Activated CD8-positive, alpha-beta memory T cell treated with anti-CD3 and anti-CD28 coated beads for 48 hours (primary cell): ENCODE measurements at regions not wholly inside any gene's neighbourhood (a gene's known extent, or its start where the extent isn't known, plus 50 kb on each side); places are given as distances from the start of the nearest gene placed in this dataset.
"Not testable (repeated sequence)": the region's sequence is repeated elsewhere in the genome, so short reads cannot be mapped to it uniquely, and the experiment has no call there.

Source experiments
- DNase-seq, 3 experiments: peaks; one replicate each; pipeline ENCODE4 v3.0.0-alpha.2; 2020; ENCODE audit warnings: low read depth in 2 of 3, low spot score in 2 of 3

DNA sequence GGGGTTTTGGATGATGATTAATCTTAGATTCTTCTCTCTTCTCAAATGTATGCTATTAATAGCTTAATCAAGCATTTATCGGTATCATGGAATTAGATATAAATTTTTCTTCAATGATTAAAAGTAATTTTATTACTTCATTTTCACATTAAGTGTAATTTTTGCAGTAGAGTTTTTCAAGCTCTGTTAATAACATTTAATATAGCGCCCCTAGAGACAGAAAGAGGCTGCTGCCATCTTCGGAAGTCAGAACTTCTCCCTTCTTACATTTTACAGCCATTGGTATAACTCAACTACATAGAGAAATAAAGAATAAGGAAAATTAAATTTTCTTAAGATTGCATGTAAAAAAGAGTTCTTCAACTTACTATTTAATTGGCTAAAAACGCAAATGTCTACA lies 540.3 kb downstream of the GABRG2 start:
- DNase-seq, result no peak

DNA sequence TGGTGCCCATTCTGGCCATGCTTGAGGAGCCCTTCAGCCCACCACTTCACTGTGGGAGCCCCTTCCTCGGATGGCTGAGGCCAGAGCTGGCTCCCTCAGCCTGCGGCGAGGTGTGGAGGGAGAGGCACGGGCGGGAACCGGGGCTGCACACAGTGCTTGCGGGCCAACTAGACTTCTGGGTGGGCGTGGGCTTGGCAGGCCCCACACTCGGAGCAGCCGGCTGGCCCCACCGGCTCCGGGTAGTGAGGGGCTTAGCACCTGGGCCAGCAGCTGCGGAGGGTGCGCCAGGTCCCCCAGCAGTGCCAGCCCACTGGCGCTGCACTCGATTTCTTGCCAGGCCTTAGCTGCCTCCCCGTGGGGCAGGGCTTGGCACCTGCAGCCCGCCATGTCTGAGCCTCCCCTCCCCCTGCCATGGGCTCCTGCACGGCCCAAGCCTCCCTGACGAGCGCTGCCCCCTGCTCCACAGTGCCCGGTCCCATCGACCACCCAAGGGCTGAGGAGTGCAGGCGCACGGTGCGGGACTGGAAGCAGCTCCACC lies 554.2 kb downstream of the GABRG2 start:
- not testable (repeated sequence) for DNase-seq

DNA sequence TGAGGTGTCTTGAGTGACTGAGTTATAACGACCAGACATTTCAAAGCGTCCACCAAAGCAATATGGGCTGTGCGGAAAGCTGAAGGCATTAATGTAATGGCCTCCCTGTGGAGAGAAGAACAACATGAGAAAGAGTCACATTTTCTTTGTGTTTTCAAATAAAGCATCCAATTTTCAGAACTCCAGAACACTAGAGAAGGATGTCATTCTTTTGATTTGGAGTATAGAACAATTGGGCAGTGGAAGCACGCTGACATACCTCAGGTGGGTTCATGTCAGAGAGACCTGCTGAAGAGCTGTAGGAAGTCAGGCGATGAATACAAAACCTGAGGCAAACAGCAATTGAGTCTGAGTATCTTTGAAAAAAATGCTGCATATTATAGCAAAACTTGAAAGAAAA lies 556.5 kb downstream of the GABRG2 start:
- no peak for DNase-seq

DNA sequence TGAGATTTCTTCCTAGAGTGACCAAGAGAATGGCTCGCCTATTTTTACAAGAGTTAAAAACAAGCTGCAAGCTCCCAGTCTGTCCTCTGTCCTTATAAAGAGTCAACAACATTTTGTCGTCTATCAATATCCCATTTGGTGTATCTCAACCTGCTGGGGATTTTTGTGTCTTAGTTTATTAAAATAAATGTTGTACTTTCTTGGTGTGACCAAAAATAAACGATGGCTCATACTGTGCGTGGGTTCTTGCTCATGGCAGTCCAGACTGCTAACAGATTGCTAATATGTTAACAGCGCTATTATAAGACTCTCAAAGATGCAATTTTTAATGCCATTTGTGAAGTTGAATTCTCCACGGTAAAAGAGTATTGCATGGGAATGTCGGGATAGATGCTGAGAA lies 569.9 kb downstream of the GABRG2 start:
- DNase-seq, result no peak

DNA sequence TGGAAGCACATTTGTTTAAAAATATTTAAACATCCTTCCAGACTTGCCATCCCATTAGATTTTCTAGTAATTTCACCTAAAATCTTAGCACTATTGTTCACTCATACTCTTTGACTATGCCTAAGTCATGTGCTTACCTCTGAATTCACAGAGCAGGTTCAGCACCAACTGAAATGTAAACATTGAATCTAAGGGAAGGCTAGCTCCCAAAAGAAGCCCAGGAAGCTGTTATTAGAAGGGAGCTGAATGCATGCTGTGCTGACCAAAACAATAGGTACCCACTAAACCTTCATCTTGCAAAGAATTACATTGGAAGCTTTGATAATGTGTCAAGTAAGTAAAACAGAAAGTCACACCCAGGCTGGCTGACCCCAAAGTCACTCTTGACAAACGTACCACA lies 571.3 kb downstream of the GABRG2 start:
- no peak for DNase-seq

DNA sequence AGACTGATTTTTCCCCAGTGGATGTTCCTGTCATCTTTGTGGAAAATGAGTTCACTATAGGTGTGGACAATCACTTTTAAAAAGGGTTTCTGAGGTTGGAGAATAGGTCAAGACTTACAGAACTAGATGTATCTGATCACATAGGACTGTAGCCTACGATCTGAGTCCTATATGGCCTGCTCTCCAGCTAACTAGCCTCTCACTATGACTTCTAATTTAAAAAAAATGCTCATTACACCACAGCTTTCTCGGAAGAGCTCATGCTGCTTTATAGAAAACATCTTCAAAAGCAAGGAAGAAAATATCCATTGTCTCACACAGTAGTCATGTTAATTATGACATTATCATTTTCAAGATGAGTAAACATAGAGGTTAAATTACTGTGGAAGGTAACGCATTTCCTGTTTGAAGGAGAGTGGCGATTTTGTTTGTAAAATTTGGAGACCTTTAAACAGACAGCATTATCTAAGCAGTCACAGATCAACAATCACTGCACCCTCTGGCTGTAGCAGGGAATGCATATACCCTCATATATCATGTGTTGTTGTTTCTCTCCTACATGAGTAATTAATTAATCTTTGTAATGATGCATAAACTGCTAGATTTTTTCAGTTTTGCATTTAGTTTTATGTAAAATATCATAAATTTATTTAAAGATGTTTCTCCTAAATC lies 573.7 kb downstream of the GABRG2 start:
- DNase-seq, result no peak

DNA sequence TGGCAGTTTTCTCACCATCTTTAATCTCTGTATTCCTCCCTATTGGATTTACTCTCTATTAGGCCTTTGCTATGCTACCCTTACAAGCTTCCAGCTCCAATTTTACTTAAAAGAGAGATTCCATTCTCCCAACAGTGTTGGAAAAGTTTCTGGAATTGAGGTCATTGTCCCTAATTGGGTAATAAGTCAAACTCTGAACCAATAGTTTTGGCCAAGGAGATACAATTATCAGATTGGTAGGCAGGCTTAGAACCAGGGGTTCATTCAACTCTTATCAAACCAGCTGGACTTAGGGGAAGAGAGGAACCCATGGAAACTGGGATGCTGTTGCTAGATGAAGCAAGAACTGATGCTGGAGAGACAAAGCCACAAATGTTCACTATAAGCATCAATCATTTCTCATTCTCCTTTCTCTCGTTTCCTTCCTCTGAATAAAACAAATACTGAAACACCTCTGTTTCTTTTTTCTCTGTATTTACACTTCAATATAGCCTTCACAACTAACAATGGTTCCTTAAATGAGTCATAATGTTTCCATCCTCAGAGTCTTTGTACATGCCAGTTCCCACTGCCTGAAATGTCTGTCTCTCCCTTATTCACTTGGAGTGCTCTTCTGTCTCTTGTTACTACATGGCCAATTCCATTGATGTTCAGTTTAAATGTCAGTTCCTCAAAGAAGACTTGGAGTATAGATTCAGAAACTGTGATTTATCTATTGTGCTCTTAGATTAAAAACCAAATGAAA lies 587.3 kb downstream of the GABRG2 start:
- DNase-seq, result no peak

DNA sequence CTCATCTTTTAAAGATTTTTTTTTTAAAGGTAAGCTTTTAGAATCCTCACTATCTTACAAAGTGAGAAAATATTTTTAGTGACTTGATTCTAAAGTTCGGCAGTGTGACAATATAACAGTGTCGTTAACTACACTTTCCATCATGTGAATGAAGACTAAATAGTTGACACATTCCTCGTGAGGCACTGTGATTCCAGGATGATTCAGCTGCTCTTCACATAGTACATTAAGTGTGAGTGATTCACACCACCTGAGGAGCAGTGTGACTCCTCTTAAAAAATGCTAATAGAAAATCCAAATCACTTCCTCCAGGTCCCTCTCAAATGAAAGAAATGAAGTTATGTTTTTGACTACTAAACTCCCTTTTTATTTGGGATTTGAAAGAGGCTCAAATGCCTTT lies 589.5 kb downstream of the GABRG2 start:
- no peak for DNase-seq

DNA sequence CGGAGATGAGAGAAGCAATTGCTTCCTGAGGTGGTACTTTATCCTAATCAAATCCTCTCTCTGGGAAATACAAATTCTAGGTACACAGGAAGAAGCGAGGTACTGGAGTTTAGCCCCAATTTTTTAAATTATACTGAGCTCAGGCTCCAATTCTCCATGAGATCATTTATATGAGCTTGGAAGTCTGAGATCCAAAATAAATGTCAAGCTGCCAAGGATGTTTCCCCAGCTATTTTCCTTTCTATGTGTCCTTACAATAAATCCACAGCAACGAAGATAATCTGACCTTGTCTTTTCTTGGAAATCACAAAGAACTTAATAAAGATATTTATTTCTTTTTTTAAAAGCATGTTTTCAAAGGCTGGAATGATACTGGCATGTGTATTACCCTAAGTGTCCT lies 597.3 kb downstream of the GABRG2 start:
- DNase-seq, result no peak

DNA sequence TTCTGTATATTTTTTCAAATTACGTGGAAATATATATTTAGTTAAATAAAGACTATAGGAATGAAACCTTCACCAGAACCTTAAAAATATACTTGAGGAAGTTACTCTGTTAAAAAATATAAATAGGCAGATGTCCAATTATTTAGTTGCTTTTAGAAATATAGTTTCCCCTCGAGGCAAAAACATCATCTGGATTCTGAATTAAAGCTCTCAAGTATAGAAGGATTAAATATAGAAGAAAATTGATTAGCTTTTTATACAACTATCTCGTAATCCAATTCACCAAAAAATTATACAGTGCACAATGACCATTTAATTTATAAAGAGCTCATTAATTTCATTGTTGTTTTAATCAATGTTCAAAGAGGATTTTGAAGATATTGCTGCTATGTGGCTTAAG lies 601.4 kb downstream of the GABRG2 start:
- no peak for DNase-seq

DNA sequence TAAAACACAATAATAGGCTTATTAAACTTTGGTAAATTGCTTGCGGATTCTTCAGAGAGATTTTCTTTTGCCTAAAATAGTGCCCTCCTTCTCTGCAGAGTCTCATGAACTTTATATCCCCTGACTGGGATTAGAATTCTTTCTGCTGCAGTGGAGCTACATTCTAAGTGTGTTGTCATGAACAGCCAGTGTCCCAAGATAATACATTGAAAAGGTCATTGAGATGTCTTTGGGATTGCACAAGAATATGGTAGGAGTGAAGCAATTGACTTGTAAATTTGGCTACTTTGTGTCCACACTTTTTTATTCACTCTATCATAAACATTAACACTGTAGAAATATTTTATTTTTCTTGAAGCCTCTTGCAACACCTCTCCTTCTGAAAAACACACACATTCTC lies 604.5 kb downstream of the GABRG2 start:
- DNase-seq, result no peak

DNA sequence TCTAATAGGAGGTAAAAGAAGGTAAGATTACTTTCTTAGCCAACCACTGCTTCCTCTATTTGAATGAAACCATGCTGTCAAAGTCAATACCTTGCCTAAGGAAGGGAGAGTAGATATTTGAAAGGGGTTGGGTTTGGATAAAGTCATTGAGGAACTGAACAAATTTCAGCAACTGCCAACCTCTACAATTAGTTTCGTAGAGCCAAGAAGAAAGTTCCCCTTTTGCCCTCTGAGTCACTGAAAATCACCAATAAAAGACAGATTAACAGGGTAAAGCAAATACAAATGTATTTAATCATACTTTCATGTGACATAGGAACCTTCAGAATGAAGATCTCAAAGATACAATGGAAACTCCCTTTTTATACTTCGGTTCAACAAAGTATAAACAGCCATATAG lies 615.7 kb downstream of the GABRG2 start:
- no peak for DNase-seq

DNA sequence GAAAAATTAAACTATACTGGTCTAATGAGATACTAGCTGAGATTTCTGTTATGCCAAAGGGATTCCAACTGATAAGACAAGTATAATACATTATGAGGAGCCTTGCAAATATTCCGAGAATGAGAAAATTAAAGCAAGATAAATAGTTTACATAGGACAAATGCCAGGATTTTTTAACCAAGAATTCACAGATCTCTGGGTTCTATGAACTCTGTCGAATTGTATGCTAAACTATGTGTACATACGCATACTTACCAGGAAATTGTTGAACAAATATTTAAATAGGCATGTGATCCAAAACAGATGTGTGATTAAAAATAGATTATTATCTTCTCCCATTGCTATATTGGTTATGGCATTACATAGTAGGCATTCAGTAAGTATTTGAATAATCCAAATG lies 616.6 kb downstream of the GABRG2 start:
- no peak for DNase-seq

DNA sequence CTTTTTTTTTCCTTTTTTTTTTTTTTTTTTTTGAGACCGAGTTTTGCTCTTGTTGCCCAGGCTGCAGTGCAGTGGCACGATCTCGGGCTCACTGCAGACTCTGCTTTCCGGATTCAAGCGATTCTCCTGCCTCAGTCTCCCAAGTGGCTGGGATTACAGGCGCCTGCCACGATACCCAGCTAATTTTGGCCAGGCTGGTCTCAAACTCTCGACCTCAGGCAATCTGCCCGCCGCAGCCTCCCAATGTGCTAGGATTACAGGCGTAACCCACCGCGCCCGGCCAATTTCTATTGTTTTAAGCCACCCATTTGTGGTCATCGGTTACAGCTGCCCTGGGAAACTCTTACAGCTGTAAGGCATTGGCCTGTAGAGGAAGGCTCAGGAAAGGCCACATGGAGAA lies 617.7 kb downstream of the GABRG2 start:
- no peak for DNase-seq

DNA sequence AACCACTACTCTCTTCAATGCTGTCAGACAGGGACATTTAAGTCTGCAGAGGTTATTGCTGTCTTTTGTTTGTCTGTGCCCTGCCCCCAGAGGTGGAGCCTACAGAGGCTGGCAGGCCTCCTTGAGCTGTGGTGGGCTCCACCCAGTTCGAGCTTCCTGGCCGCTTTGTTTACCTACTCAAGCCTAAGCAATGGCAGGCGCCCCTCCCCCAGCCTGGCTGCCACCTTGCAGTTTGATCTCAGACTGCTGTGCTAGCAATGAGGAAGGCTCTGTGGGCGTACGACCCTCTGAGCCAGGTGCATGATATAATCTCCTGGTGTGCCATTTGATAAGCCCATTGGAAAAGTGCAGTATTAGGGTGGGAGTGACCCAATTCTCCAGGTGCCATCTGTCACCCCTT lies 628.7 kb downstream of the GABRG2 start:
- DNase-seq, result not testable (repeated sequence)

DNA sequence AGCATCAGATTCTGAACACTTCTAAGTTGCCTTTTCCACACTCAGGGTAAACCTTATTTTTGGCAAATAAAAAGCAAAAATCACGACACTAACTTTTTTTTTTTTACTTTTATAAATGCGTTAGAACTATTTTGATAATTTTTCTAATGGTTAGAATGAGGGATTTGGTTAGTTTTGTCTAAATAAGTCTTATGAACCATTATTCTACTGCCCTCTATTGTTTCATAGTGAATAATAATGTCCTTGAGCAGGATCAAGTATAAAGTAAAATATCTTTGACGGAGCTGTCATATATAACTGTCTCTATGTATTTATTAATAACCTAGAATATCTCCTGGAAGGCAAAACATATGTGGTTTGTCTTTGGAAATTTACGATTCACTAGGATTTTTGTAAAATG lies 631.8 kb downstream of the GABRG2 start:
- no peak for DNase-seq

DNA sequence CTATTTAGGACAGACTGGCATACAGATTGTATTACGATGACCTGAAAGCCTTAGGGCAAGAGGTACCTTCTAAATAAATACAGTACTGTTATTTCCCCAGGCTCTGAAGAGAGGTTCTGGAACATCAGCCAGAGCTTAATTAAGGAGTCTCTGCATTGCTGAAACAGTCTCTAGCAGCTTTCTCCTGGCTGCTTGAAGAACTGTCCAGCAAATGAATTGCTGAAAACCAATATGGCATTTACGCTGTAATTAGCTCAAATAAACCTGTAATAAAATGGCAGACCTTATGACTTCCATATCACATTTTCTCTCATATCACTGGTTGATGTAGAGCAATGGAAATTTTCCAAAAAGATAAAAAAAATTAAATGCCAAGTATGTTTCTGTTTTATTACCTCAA lies 636.3 kb downstream of the GABRG2 start:
- no peak for DNase-seq

DNA sequence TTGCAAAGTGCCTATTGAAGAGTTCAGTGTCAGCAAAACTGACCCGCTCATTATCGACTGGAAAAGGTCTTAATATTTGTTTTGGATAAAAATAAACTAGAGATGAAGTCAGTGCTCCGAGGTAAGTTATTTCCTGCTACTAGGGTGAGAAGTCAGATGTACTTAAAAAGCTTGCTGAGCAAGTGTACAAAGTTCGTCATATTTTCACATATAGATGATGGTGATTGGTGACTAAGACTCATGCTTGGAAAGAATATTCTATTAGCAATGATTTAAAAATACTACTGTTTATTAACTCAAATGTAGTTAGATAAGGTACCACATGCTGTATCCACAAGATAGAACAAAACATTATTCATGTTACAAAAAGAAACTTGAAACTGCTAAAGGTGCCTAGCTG lies 643.7 kb downstream of the GABRG2 start:
- DNase-seq, result no peak

DNA sequence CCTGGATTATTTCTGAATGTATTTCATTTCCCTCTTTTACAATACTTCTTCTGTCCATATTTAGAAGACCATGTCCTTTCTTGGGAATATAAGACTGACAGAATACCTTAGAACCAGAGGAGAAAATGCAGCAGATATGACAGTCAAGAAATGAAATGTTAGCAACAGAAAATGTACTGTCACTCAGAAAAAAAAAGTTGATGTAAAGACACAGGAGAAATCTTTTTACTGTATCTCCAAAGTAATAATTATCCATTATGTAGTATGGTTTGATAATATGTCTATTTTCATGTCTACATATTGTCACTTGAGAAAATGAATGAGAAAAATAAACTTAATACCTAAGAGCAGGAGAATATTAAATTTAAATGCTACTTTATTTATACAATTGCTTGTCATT lies 652.1 kb downstream of the GABRG2 start:
- DNase-seq, result no peak

DNA sequence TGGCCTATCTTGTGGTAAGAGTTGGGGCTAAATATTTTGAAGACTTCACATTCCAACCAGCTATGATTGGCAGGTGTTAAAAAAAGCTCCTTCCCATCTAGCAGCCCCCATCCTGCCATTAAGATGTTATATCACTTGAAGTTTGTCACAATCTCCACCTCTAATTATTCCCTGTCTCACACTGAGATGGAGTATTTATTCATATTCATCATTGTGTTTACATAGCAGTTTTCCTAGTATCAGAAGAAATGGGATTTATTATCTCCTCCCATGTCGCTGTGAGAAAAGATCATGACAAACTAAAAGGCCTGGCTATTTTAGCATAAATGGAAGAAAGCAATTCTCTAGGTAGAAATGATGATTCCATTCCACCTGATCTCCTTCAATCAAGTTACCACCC lies 653.6 kb downstream of the GABRG2 start:
- no peak for DNase-seq

DNA sequence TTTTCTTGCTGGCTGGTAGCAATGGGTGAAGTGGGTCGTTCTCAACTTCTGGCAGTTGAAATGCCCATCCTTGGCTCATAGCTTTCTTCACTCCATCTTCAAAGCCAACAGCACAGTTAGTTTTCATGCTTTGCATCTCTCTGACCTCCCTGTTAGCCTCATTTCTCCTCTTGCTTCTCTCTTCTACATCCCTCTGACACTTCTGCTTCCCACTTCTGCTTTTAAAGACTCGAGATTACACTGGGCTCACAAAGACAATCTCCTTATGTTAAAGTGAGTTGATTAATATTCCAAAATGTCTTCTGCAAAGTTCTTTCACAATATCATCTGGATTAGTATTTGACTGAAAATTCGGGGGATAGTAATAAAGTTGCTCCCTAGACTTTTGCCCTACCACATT lies 684.8 kb upstream of the CCNG1 start:
- DNase-seq, result no peak

DNA sequence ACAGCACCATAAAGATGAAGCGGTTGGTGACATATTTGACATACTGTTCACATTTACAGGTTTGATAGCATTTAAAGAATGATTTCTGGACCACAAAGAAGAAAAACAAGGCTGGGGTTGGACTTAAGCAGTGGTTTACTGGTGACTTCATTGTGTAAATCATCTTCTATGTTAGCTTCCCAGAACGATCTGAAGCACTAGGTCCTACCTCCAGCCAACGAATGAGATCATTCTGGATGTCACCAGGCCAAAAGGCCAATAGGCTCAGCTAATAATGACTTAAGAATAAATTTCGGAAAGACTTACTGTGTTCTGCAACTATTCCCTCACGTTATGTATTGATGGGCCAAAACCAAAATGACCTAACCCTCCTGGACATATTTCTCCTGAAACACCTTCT lies 675.3 kb upstream of the CCNG1 start:
- no peak for DNase-seq

DNA sequence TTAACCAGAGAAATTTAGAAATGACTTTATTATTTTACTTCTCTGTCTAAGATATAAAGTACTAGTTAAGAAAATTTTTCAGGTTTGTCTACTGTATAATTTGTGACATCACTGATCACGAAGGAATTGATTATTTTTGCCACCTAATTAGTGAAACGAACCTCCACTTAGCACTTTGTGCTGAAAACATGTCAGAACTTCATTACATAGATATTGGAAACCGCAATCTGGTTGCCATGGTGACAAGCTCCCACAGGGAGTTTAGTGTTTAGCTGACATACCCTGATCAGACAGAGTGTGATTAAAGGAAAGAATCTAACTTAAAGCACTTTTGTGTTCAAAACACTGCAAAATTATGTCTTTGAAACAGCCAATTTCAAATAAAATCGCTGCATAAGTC lies 668.4 kb upstream of the CCNG1 start:
- DNase-seq, result no peak
